HEK293T (cell line): ENCODE measurements at regions not wholly inside any gene's neighbourhood (a gene's known extent, or its start where the extent isn't known, plus 50 kb on each side); places are given as distances from the start of the nearest gene placed in this dataset.

Source experiments
- ARNT ChIP-seq: fragments of 450-650 bp; IDR thresholded peaks from 2 replicates; pipeline ENCODE4 v1.6.1; 2017; ENCODE audit warnings: mild to moderate bottlenecking
- BHLHE40 ChIP-seq: fragments of 450-650 bp; IDR thresholded peaks from 2 replicates; pipeline ENCODE4 v1.6.1; 2016; ENCODE audit warnings: mild to moderate bottlenecking, moderate library complexity, borderline replicate concordance
- FOXA1 ChIP-seq: fragments of 450-650 bp; IDR thresholded peaks from 2 replicates; pipeline ENCODE4 v1.6.1; 2016; ENCODE audit warnings: mild to moderate bottlenecking
- FOXK2 ChIP-seq: fragments of 450-650 bp; IDR thresholded peaks from 2 replicates; pipeline ENCODE4 v1.6.1; 2016; ENCODE audit warnings: mild to moderate bottlenecking
- FOXM1 ChIP-seq: fragments of 450-650 bp; IDR thresholded peaks from 2 replicates; pipeline ENCODE4 v1.6.1; 2017; ENCODE audit warnings: mild to moderate bottlenecking, borderline replicate concordance
- HDGF ChIP-seq: fragments of 450-650 bp; IDR thresholded peaks from 2 replicates; pipeline ENCODE4 v1.6.1; 2017; ENCODE audit warnings: antibody characterized with exemption, borderline replicate concordance
- L3MBTL2 ChIP-seq: fragments of 450-650 bp; conservative IDR thresholded peaks from 2 replicates; pipeline ENCODE4 v1.6.1; 2016; ENCODE audit warnings: mild to moderate bottlenecking
- LEF1 ChIP-seq: fragments of 450-650 bp; IDR thresholded peaks from 2 replicates; pipeline ENCODE4 v1.6.1; 2017; ENCODE audit warnings: mild to moderate bottlenecking, borderline replicate concordance
- NFRKB ChIP-seq: fragments of 450-650 bp; IDR thresholded peaks from 2 replicates; pipeline ENCODE4 v1.6.1; 2016; ENCODE audit warnings: mild to moderate bottlenecking, moderate library complexity
- SP1 ChIP-seq: fragments of 450-650 bp; IDR thresholded peaks from 2 replicates; pipeline ENCODE4 v1.6.1; 2017
- SUZ12 ChIP-seq: fragments of 450-650 bp; IDR thresholded peaks from 2 replicates; pipeline ENCODE4 v1.6.1; 2016; ENCODE audit warnings: mild to moderate bottlenecking
- TARDBP ChIP-seq: fragments of 450-650 bp; IDR thresholded peaks from 2 replicates; pipeline ENCODE4 v1.6.1; 2016
- ZNF384 ChIP-seq: fragments of 450-650 bp; IDR thresholded peaks from 2 replicates; pipeline ENCODE4 v1.6.1; 2016

- TF ChIP-seq HDGF (no peak), FOXK2 (no peak), TARDBP (no peak), SP1 (no peak), ARNT (no peak), BHLHE40 (no peak), L3MBTL2 (no peak), SUZ12 (no peak), FOXA1 (no peak), LEF1 (no peak), FOXM1 (no peak), NFRKB (no peak), ZNF384 (no peak)
These were observed 95.2 kb upstream of the HS6ST1 start for GRCh38 chr2:128413718-128414341.
